ENCODE measurements at regions not wholly inside any gene's neighbourhood (a gene's known extent, or its start where the extent isn't known, plus 50 kb on each side); places are given as distances from the start of the nearest gene placed in this dataset.
A peak's percentile ranks its signal among the peaks of the same experiment; 100 is the strongest.

- no peak for DNase-seq (ENCODE audit: low read depth in 2 of 2)
Observed at GRCh38 chr22:42330170-42330569, 59.7 kb upstream of the TCF20 start.

GRCh38 chr22:42329504-42329903, 59.1 kb upstream of the TCF20 start:
- no peak for DNase-seq (ENCODE audit: low read depth in 2 of 2)

DNA sequence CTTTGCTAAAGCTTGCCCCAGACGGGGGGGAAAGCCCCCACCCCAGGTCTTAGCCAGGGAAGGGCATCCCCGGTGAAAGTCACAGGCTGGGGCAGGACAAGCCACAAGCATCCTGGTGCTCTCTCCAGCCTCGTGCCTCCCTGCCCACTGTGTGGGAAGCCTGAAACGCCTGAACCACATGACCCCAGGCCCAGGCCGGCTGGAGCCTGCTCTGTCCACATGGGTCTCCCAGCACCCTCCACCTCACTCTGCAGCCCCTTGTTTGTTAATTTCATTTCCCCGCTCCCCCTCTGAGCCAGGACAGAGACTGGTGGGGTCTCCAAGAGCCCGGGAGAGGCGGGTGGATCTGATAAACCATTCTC, 58.3 kb upstream of the TCF20 start:
- DNase-seq (ENCODE audit: low read depth in 2 of 2) = no peak

DNA sequence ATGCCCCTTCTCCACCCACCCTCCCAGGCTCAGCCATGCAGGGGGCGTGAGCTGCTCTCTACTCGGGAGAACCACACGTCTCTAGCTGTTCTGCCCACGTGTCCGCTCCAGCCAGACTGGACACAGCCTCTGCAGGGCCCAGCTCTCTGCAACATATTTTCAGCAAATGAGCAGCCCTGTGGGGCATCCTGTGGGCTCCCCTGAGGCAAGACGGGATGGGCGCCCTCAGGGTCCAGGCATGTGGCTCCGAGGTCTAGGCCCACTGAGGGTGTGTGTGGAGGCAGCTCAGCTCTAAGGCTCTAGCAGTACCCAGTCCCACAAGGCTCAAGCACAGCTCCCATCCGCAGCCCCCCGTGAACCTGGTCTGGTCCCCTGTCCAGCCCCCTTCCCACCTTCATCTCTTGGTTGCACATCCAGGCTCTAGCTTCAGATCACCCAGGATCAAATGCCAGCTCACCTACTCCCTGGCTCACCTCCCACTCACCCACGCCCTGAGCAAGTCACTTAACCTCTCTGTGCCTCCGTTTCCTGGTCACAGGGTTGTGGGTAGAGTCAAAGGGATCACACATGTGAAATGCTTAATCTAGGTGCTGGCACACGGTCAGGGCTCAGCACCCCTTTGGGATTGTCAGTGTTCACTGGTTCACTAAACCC, 57.8 kb upstream of the TCF20 start:
- DNase-seq (ENCODE audit: low read depth in 2 of 2) = no peak

DNA sequence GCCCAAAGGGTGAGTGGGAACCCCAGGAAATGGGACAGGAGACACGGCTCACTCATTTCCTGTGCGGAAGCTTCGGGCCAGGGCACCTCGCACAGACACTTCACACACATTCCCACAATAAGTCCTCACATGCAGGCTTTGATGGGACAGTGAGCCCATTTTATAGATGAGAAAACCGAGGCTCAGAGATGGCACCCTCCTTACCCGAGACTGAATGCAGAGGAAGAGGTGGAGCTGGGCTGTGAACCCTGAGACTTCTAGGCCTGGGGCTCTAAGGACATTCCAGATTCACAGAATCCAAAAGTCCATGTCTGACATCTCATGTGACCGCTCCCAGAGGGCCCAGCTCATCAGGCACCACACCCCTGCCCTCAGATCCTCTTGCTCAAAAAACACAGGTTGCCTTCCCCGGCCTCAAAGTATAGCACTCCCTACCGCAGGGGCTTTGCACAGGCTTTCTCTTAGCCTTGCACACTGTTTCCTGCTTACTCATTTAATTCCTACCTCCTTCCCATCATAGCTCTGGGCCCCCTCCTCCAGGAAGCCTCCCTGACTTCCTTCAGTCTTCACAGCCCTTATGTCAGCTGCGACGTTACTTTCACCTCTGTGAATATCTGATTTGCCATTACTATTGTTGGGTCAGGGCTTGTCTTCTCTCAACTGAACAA, 57.1 kb upstream of the TCF20 start:
- peak in 1 of 2 donors; percentile 8 for DNase-seq (ENCODE audit: low read depth in 2 of 2)

DNA sequence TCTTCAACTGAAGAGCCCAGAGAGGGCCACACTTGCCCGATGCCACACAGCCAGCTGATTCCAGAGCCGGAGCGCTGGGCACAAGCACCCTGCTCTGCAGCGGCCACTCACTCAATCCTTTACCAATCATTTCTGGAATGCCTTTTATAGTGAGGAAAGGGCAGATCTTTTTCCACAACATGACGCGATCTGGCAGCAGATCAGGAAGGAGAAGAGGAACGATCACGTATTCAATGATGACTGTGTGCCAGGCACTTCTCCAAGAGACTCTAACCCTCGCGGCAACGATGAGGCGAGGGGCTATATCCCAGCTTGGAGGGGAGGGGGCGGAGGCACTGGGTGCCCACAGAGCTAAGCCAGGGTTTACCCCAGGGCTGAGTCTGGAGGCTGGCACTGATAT, 56.3 kb upstream of the TCF20 start:
- DNase-seq (ENCODE audit: low read depth in 2 of 2) = peak; percentile 12 to 18

- DNase-seq (ENCODE audit: low read depth in 2 of 2) = no peak
Observed at GRCh38 chr22:42326301-42326700, 55.8 kb upstream of the TCF20 start.

GRCh38 chr22:42324990-42325710, 54.7 kb upstream of the TCF20 start:
- DNase-seq (ENCODE audit: low read depth in 2 of 2) = no peak

DNA sequence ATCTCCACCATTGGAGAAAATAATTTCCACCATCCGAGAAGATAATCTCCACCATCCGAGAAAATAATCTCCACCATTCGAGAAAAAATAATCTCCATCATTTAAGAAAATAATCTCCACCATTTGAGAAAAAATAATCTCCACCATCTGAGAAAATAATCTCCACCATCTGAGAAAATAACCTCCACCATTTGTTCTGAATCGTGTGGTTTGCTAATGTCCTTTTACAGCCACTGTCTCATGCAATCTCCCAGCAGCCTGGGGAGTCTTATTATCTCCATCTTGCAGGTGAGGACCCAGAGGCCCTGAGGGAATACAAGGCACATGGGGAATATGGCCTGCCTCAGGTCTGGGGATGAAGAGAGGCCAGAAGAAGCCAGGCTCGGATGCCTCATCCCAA, 54.1 kb upstream of the TCF20 start:
- DNase-seq (ENCODE audit: low read depth in 2 of 2) = no peak

DNA sequence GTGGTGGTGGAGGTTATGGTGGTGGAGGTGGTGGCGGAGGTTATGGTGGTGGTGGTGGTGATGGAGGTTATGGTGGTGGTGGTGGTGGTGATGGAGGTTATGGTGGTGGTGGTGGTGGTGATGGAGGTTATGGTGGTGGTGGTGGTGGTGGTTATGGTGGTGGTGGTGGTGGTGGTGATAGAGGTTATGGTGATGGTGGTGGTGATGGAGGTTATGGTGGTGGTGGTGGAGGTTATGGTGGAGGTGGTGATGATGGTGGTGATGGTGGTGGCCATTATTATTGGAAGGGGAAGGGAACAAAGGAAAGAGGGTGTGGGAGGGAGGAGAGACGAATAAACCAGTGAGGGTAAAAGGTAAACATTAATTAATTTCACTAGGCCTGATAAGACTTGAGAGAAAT, 53.5 kb upstream of the TCF20 start:
- no peak for DNase-seq (ENCODE audit: low read depth in 2 of 2)

GRCh38 chr22:42322562-42322926, 52.1 kb upstream of the TCF20 start:
- DNase-seq (ENCODE audit: low read depth in 2 of 2) = no peak

DNA sequence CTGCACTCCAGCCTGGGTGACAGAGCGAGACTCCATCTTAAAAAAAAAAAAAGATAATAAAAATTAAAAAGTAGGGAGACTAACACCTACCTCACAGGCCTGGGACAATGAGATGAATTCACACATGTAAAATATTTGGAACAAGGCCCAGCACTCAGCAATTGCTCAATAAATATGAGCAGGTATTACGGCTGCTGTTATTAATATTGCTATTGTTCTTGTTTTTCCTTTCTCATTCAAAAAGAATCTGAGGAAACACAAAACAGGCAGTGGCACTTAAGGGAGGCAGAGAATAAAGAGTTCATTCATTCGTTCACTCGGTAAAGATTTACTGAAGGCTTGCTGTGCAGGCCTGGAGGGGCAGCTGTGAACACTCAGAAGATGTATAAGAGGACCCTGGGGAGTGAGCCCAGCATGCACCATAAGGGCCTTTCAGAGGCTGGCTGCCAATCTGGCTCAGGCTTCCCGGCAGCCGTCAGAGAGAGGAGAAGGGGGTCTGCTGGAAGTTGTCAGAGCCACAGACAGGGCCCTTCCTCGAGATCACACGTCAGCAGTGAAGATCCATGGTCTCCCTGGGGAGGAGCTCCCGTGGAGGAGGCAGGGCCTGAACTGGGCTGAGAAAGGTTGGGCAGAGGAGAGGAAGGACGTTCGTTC, 51.6 kb upstream of the TCF20 start:
- DNase-seq (ENCODE audit: low read depth in 2 of 2) = no peak

DNA sequence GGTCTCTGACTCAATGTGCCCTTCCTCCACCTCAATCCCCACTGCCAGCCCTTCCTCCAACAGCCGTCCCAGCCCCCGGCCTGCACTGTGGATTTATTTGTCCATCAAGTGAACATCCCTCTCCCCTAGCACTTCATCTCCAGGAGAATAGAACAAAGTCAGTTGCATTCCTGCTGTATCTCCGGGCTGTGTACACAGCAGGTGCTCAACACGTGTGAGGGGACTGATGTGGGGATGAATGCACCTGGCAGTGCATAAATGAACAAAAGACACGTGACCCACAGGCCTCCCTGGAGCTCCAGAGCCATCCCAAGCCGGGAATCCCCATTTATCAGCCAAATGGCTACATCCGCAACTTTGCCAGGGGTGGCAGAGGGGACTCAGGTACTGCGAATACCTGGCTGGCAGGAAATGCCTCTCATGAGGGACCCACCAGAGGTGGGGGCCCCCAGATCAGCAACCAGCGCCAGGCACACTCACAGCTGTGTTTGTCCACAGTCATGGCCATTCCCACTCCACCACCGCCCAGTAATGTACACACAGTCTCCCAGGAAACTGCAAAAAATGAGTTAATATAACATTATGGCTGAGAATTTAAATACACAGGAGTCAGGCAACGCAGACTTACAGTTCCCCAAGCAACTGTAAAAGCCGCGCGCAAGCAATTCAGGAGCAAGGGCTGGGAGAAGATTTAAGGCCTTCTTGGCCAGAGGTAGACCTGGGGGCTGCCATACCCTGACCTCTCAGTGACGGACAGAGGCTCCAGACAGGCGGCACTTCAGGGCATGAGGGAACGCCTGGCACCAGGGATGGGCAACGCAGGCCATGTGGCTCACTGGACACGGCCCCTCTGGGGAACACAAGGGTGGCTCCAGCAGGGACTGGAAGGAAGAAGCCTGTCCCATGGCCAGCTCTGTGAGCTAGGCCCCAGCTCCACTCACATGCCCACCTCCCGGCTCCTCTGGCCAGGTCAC, 50.3 kb upstream of the TCF20 start:
- no peak for DNase-seq (ENCODE audit: low read depth in 2 of 2)

Data from dermis microvascular lymphatic vessel endothelial cell (primary cell).